SK-N-SH treated with all-trans-retinoic acid at 6 μM for 48 hours (cell line): ENCODE measurements at regions not wholly inside any gene's neighbourhood (a gene's known extent, or its start where the extent isn't known, plus 50 kb on each side); places are given as distances from the start of the nearest gene placed in this dataset.

ENCODE experiments used
- ARNTL ChIP-seq: fragments of 450-650 bp; formaldehyde crosslinking; IDR thresholded peaks from 2 replicates; pipeline ENCODE4 v1.5.0; 2020; ENCODE audit warnings: low read depth, mild to moderate bottlenecking, moderate library complexity, borderline replicate concordance
- OSR1 ChIP-seq: fragments of 250-450 bp; sonication (Bioruptor Pico); IDR thresholded peaks from 2 replicates; pipeline ENCODE4 v1.8.0; 2022; ENCODE audit warnings: moderate library complexity, mild to moderate bottlenecking, inconsistent platforms
- PATZ1 ChIP-seq: fragments of 250-450 bp; sonication (Bioruptor Pico); IDR thresholded peaks from 2 replicates; pipeline ENCODE4 v1.8.0; 2020; ENCODE audit warnings: mild to moderate bottlenecking, moderate library complexity, borderline replicate concordance
- RARB ChIP-seq: fragments of 250-450 bp; sonication (Bioruptor Pico); IDR thresholded peaks from 2 replicates; pipeline ENCODE4 v1.8.0; 2021; ENCODE audit warnings: mild to moderate bottlenecking, moderate library complexity
- TOX ChIP-seq: fragments of 250-450 bp; sonication (Bioruptor Pico); IDR thresholded peaks from 2 replicates; pipeline ENCODE4 v1.8.0; 2021; ENCODE audit warnings: mild to moderate bottlenecking, moderate library complexity, borderline replicate concordance
- ZC3H10 ChIP-seq: fragments of 250-450 bp; sonication (Bioruptor Pico); IDR thresholded peaks from 2 replicates; pipeline ENCODE4 v1.5.1; 2021; ENCODE audit warnings: mild to moderate bottlenecking, moderate library complexity
- ZFP3 ChIP-seq: fragments of 250-450 bp; sonication (Bioruptor Pico); IDR thresholded peaks from 2 replicates; pipeline ENCODE4 v1.5.0; 2020; ENCODE audit warnings: mild to moderate bottlenecking, moderate library complexity
- ZNF565 ChIP-seq: fragments of 450-650 bp; formaldehyde crosslinking; conservative IDR thresholded peaks from 2 replicates; pipeline ENCODE4 v1.5.0; 2020; ENCODE audit warnings: low read depth, mild to moderate bottlenecking, moderate library complexity
- ZNF8 ChIP-seq: fragments of 450-650 bp; formaldehyde crosslinking; IDR thresholded peaks from 2 replicates; pipeline ENCODE4 v1.5.0; 2020; ENCODE audit warnings: mild to moderate bottlenecking, moderate library complexity

- TF ChIP-seq OSR1 (CRISPR knock-in tag) (no peak), PATZ1 (CRISPR knock-in tag) (no peak), ARNTL (CRISPR knock-in tag) (no peak), ZNF8 (CRISPR knock-in tag) (no peak), ZC3H10 (CRISPR knock-in tag) (no peak), ZFP3 (CRISPR knock-in tag) (no peak), ZNF565 (CRISPR knock-in tag) (no peak), RARB (CRISPR knock-in tag) (no peak), TOX (CRISPR knock-in tag) (no peak)
Measured at GRCh38 chr20:53739799-53740785, 146.5 kb upstream of the ZNF217 start.
